Upper lobe of left lung (tissue), 4 donors: ENCODE measurements at regions not wholly inside any gene's neighbourhood (a gene's known extent, or its start where the extent isn't known, plus 50 kb on each side); places are given as distances from the start of the nearest gene placed in this dataset.

Experiments used
- CTCF ChIP-seq, 6 experiments: fragments of 450-650 bp in 4 of 6; fragments of 200-600 bp in 2 of 6; sonication (generic) in 2 of 6; IDR thresholded peaks; one replicate each; pipeline ENCODE4 v1.5.1; 2016 to 2019; ENCODE audit warnings: antibody characterized with exemption in 6 of 6
- POLR2AphosphoS5 ChIP-seq, 2 donors: sonication (generic); formaldehyde crosslinking; IDR thresholded peaks; one replicate each; pipeline ENCODE4 v1.5.1; 2017; ENCODE audit warnings: antibody characterized with exemption in 2 of 2

GRCh38 chr13:65894049-65894448 is 1336.1 kb downstream of the PCDH9 start:
- TF ChIP-seq CTCF (IDR thresholded peaks at IDR 0.05) (no peak), POLR2AphosphoS5 (IDR thresholded peaks at IDR 0.05) (no peak)
